ENCODE measurements at regions not wholly inside any gene's neighbourhood (a gene's known extent, or its start where the extent isn't known, plus 50 kb on each side); places are given as distances from the start of the nearest gene placed in this dataset.

GRCh38 chr1:234932106-234932505 lies 196.5 kb downstream of the TOMM20 start:
- H3K36me3 ChIP-seq = no peaks in the 10 kb centered on the region
- no peaks in the 10 kb centered on the region for H3K27me3 ChIP-seq (ENCODE audit: low read depth)
- no peak overlapping the region for H3K4me3 ChIP-seq
- H3K9me3 ChIP-seq = no peaks in the 10 kb centered on the region
- ATAC-seq = no peak
- peaks cover 22% of the 10 kb centered on the region for H3K4me1 ChIP-seq
- DNase-seq = no peak
- no peak overlapping the region for H3K27ac ChIP-seq
- TF ChIP-seq CTCF (IDR thresholded peaks at IDR 0.05) = no peak
- intact Hi-C loops (cut with DNase I) = no loop called here

GRCh38 chr1:234931404-234931973 lies 197.1 kb downstream of the TOMM20 start:
- ATAC-seq (no peak), DNase-seq (no peak)
- H3K27ac ChIP-seq = no peak overlapping the region
- H3K4me3 ChIP-seq = no peak overlapping the region
- H3K4me1 ChIP-seq = peaks cover 29% of the 10 kb centered on the region
- TF ChIP-seq CTCF (IDR thresholded peaks at IDR 0.05) = no peak
- H3K27me3 ChIP-seq (ENCODE audit: low read depth) = no peaks in the 10 kb centered on the region
- intact Hi-C loops (cut with DNase I) = no loop called here
- H3K9me3 ChIP-seq = no peaks in the 10 kb centered on the region
- no peaks in the 10 kb centered on the region for H3K36me3 ChIP-seq

GRCh38 chr1:234929369-234929768 lies 199.3 kb downstream of the TOMM20 start:
- Histone ChIP-seq H3K4me1 (peaks cover 39% of the 10 kb centered on the region), H3K4me3 (no peak overlapping the region), H3K27ac (no peak overlapping the region), H3K36me3 (no peaks in the 10 kb centered on the region), H3K27me3 (ENCODE audit: low read depth) (no peaks in the 10 kb centered on the region), H3K9me3 (no peaks in the 10 kb centered on the region)
- intact Hi-C loops (cut with DNase I) = no loop called here
- ATAC-seq = no peak
- DNase-seq = no peak
- no peak for TF ChIP-seq CTCF (IDR thresholded peaks at IDR 0.05)

- Histone ChIP-seq H3K36me3 (no peaks in the 10 kb centered on the region), H3K4me3 (no peak overlapping the region), H3K9me3 (no peaks in the 10 kb centered on the region), H3K27me3 (ENCODE audit: low read depth) (no peaks in the 10 kb centered on the region), H3K4me1 (peaks cover 32% of the 10 kb centered on the region), H3K27ac (no peak overlapping the region)
- DNase-seq (no peak), ATAC-seq (no peak)
- intact Hi-C loops (cut with DNase I) = no loop called here
- no peak for TF ChIP-seq CTCF (IDR thresholded peaks at IDR 0.05)
These were observed 200.0 kb downstream of the TOMM20 start for GRCh38 chr1:234928642-234929041.

- no peak overlapping the region for H3K27ac ChIP-seq
- H3K36me3 ChIP-seq = no peaks in the 10 kb centered on the region
- peaks cover 27% of the 10 kb centered on the region for H3K4me1 ChIP-seq
- ATAC-seq = no peak
- H3K27me3 ChIP-seq (ENCODE audit: low read depth) = no peaks in the 10 kb centered on the region
- intact Hi-C loops (cut with DNase I) = no loop called here
- no peak for TF ChIP-seq CTCF (IDR thresholded peaks at IDR 0.05)
- H3K9me3 ChIP-seq = no peaks in the 10 kb centered on the region
- no peak for DNase-seq
- H3K4me3 ChIP-seq = no peak overlapping the region
These were observed 200.5 kb downstream of the TOMM20 start for GRCh38 chr1:234927971-234928640.
